VCaP (cell line): ENCODE measurements at regions not wholly inside any gene's neighbourhood (a gene's known extent, or its start where the extent isn't known, plus 50 kb on each side); places are given as distances from the start of the nearest gene placed in this dataset.

Experiments
- H3K27ac ChIP-seq: fragments of 450-650 bp; 2 replicates; pipeline ENCODE4 v1.5.1; 2017
- CTCF ChIP-seq: fragments of 450-650 bp; conservative IDR thresholded peaks from 2 replicates; pipeline ENCODE4 v1.5.1; 2017; ENCODE audit warnings: mild to moderate bottlenecking, moderate library complexity

- no peak overlapping the region for H3K27ac ChIP-seq
- no peak for TF ChIP-seq CTCF
Measured at GRCh38 chr1:201719812-201720521, 109.0 kb upstream of the IPO9 start.

- TF ChIP-seq CTCF: no peak
- peak overlapping the region; percentile 29; the same call in 1 of the 2 replicates for H3K27ac ChIP-seq
Measured at GRCh38 chr1:201720522-201720844, 108.5 kb upstream of the IPO9 start.

GRCh38 chr1:201721082-201722049 is 107.6 kb upstream of the IPO9 start:
- no peak for TF ChIP-seq CTCF
- peak overlapping the region; percentile 29; the same call in 1 of the 2 replicates for H3K27ac ChIP-seq

GRCh38 chr1:201724039-201724765 is 104.8 kb upstream of the IPO9 start:
- TF ChIP-seq CTCF: no peak
- no peak overlapping the region for H3K27ac ChIP-seq

- H3K27ac ChIP-seq: no peak overlapping the region
- no peak for TF ChIP-seq CTCF
Measured at GRCh38 chr1:201724766-201725118, 104.2 kb upstream of the IPO9 start.

- no peak for TF ChIP-seq CTCF
Measured at GRCh38 chr1:201726700-201727099, 102.3 kb upstream of the IPO9 start.

GRCh38 chr1:201728731-201729130 is 100.2 kb upstream of the IPO9 start:
- TF ChIP-seq CTCF: no peak
- no peak overlapping the region for H3K27ac ChIP-seq

More at GRCh38 chr1:201726700-201727099, 102.3 kb upstream of the IPO9 start:
- no peak overlapping the region for H3K27ac ChIP-seq
